Kidney (tissue), 13 donors: ENCODE measurements at regions not wholly inside any gene's neighbourhood (a gene's known extent, or its start where the extent isn't known, plus 50 kb on each side); places are given as distances from the start of the nearest gene placed in this dataset.
A peak's percentile ranks its signal among the peaks of the same experiment; 100 is the strongest.

ENCODE experiments used
- DNase-seq, 5 donors: peaks; one replicate each; pipeline ENCODE4 v3.0.0-alpha.2; 2013 to 2020
- FAIRE-seq: peaks from 2 replicates; lab custom pipeline; 2012; peaks lifted over from hg19 to GRCh38; lab: Jason Lieb, UNC
- H3K27ac ChIP-seq, 2 donors: one replicate each; pipeline ENCODE4 v1.7.0; 2013; ENCODE audit warnings: low read depth in 2 of 2, low read length in 2 of 2, inconsistent platforms in 1 of 2
- H3K27me3 ChIP-seq: one replicate; pipeline ENCODE4 v1.7.1; 2013; ENCODE audit warnings: low read length, inconsistent platforms; ENCODE audit not compliant: control insufficient read depth, insufficient read depth
- H3K36me3 ChIP-seq, 3 donors: one replicate each; pipeline versions ENCODE4 v1.7.0 to v1.7.1; 2013; ENCODE audit warnings: low read length in 3 of 3, control low read depth in 1 of 3, inconsistent platforms in 1 of 3; ENCODE audit not compliant: insufficient read depth in 3 of 3, control insufficient read depth in 2 of 3
- H3K4me1 ChIP-seq, 3 donors: one replicate each; pipeline versions ENCODE4 v1.7.0 to v1.7.1; 2013; ENCODE audit warnings: low read length in 3 of 3, inconsistent platforms in 1 of 3, low read depth in 1 of 3; ENCODE audit not compliant: control insufficient read depth in 2 of 3, insufficient read depth in 2 of 3
- H3K4me3 ChIP-seq, 3 donors: one replicate each; pipeline versions ENCODE4 v1.7.0 to v1.8.1; 2013; ENCODE audit warnings: low read length in 3 of 3, control low read depth in 1 of 3, inconsistent platforms in 1 of 3
- H3K9ac ChIP-seq, 3 donors: one replicate each; pipeline versions ENCODE4 v1.7.0 to v1.7.1; 2013; ENCODE audit warnings: low read length in 3 of 3, control low read depth in 1 of 3, inconsistent platforms in 1 of 3
- H3K9me3 ChIP-seq, 3 donors: one replicate each; pipeline versions ENCODE4 v1.7.0 to v1.7.1; 2013; ENCODE audit warnings: low read length in 3 of 3, control low read depth in 1 of 3, inconsistent platforms in 1 of 3; ENCODE audit not compliant: control insufficient read depth in 2 of 3, insufficient read depth in 1 of 3
- CTCF ChIP-seq: IDR thresholded peaks from 3 replicates; pipeline ENCODE4 v1.5.1; 2012; ENCODE audit warnings: mild to moderate bottlenecking, moderate library complexity, borderline replicate concordance; ENCODE audit not compliant: insufficient read depth; ENCODE audit errors: extremely low read depth
- intact Hi-C: fragments of 100-400 bp; cut with DNase I; formaldehyde crosslinking; loops from one replicate; pipeline ENCODE4 v1.11.1; 2022
- donor health status: control.
- donor health status: control.
- donor health status: control.
- donor health status: control.
- donor health status: control.
- donor health status: DM: yes; HTN: yes; CAD: no.
- donor health status: Normal renal cell carcinoma (clear cell type).

GRCh38 chr15:69606144-69606543 lies 153.5 kb downstream of the RPLP1 start:
- Histone ChIP-seq H3K4me3 (no peak overlapping the region), H3K9me3 (no peaks in the 10 kb centered on the region), H3K9ac (no peak overlapping the region), H3K36me3 (no peaks in the 10 kb centered on the region), H3K4me1 (no peaks in the 10 kb centered on the region), H3K27ac (no peak overlapping the region), H3K27me3 (no peaks in the 10 kb centered on the region)
- no peak for FAIRE-seq
- intact Hi-C loops = no loop called here
- TF ChIP-seq CTCF = no peak
- no peak for DNase-seq

GRCh38 chr15:69606921-69607500 lies 154.4 kb downstream of the RPLP1 start:
- H3K9ac ChIP-seq = no peak overlapping the region
- no peak overlapping the region for H3K4me3 ChIP-seq
- DNase-seq = no peak
- H3K9me3 ChIP-seq = no peaks in the 10 kb centered on the region
- H3K4me1 ChIP-seq = no peaks in the 10 kb centered on the region
- no peaks in the 10 kb centered on the region for H3K36me3 ChIP-seq
- H3K27me3 ChIP-seq = no peaks in the 10 kb centered on the region
- intact Hi-C loops = no loop called here
- no peak overlapping the region for H3K27ac ChIP-seq
- FAIRE-seq = no peak
- TF ChIP-seq CTCF = no peak

- H3K36me3 ChIP-seq = no peaks in the 10 kb centered on the region
- no peaks in the 10 kb centered on the region for H3K9me3 ChIP-seq
- TF ChIP-seq CTCF = no peak
- no peak overlapping the region for H3K9ac ChIP-seq
- H3K27me3 ChIP-seq = no peaks in the 10 kb centered on the region
- FAIRE-seq (no peak), DNase-seq (peak in 1 of 5 donors; percentile 12)
- H3K27ac ChIP-seq = no peak overlapping the region
- no peak overlapping the region for H3K4me3 ChIP-seq
- no peaks in the 10 kb centered on the region for H3K4me1 ChIP-seq
- intact Hi-C loops = no loop called here
Measured at GRCh38 chr15:69608661-69609060, 156.0 kb downstream of the RPLP1 start.

GRCh38 chr15:69609176-69609575 lies 156.6 kb downstream of the RPLP1 start:
- intact Hi-C loops = no loop called here
- no peak for FAIRE-seq
- TF ChIP-seq CTCF = no peak
- no peak overlapping the region for H3K4me3 ChIP-seq
- no peak overlapping the region for H3K27ac ChIP-seq
- no peaks in the 10 kb centered on the region for H3K27me3 ChIP-seq
- H3K4me1 ChIP-seq = no peaks in the 10 kb centered on the region
- peak in 1 of 5 donors; percentile 16 for DNase-seq
- H3K9me3 ChIP-seq = no peaks in the 10 kb centered on the region
- H3K9ac ChIP-seq = no peak overlapping the region
- H3K36me3 ChIP-seq = no peaks in the 10 kb centered on the region
